ENCODE measurements at regions not wholly inside any gene's neighbourhood (a gene's known extent, or its start where the extent isn't known, plus 50 kb on each side); places are given as distances from the start of the nearest gene placed in this dataset.

- peaks cover 11% of the 10 kb centered on the region for H3K9me3 Mint-ChIP-seq
- H3K36me3 Mint-ChIP-seq (ENCODE audit: low read depth), result no peaks in the 10 kb centered on the region
- no peak overlapping the region for H3K4me3 Mint-ChIP-seq
- no peak for DNase-seq
- H3K27me3 Mint-ChIP-seq (ENCODE audit: insufficient read depth), result no peaks in the 10 kb centered on the region
- no peak overlapping the region for H3K27ac Mint-ChIP-seq
- H3K4me1 Mint-ChIP-seq (ENCODE audit: low read depth), result no peaks in the 10 kb centered on the region
- no peak for TF ChIP-seq CTCF (IDR thresholded peaks at IDR 0.05)
Measured at GRCh38 chr6:67277312-67277711, 1357.8 kb upstream of the ADGRB3 start.

- no peaks in the 10 kb centered on the region for H3K36me3 Mint-ChIP-seq (ENCODE audit: low read depth)
- H3K4me3 Mint-ChIP-seq, result no peak overlapping the region
- H3K4me1 Mint-ChIP-seq (ENCODE audit: low read depth), result no peaks in the 10 kb centered on the region
- peaks cover 38% of the 10 kb centered on the region for H3K9me3 Mint-ChIP-seq
- TF ChIP-seq CTCF (IDR thresholded peaks at IDR 0.05), result no peak
- no peak for DNase-seq
- H3K27me3 Mint-ChIP-seq (ENCODE audit: insufficient read depth), result no peaks in the 10 kb centered on the region
- H3K27ac Mint-ChIP-seq, result no peak overlapping the region
Measured at GRCh38 chr6:67265996-67266921, 1368.8 kb upstream of the ADGRB3 start.

GRCh38 chr6:67252663-67253062 lies 1382.4 kb upstream of the ADGRB3 start:
- no peak for DNase-seq
- no peak for TF ChIP-seq CTCF (IDR thresholded peaks at IDR 0.05)
- Mint-ChIP-seq H3K36me3 (ENCODE audit: low read depth) (no peaks in the 10 kb centered on the region), H3K4me1 (ENCODE audit: low read depth) (no peaks in the 10 kb centered on the region), H3K9me3 (peaks cover 29% of the 10 kb centered on the region), H3K27me3 (ENCODE audit: insufficient read depth) (no peaks in the 10 kb centered on the region), H3K4me3 (no peak overlapping the region), H3K27ac (no peak overlapping the region)

- Mint-ChIP-seq H3K4me1 (ENCODE audit: low read depth) (no peaks in the 10 kb centered on the region), H3K36me3 (ENCODE audit: low read depth) (no peaks in the 10 kb centered on the region), H3K27me3 (ENCODE audit: insufficient read depth) (no peaks in the 10 kb centered on the region), H3K9me3 (peaks cover 21% of the 10 kb centered on the region), H3K4me3 (no peak overlapping the region), H3K27ac (no peak overlapping the region)
- TF ChIP-seq CTCF (IDR thresholded peaks at IDR 0.05), result no peak
- DNase-seq, result no peak
Measured at GRCh38 chr6:67248077-67248476, 1387.0 kb upstream of the ADGRB3 start.

- Mint-ChIP-seq H3K9me3 (peaks cover 6% of the 10 kb centered on the region; the same call in 1 of the 2 replicates), H3K36me3 (ENCODE audit: low read depth) (no peaks in the 10 kb centered on the region), H3K27ac (no peak overlapping the region), H3K4me1 (ENCODE audit: low read depth) (no peaks in the 10 kb centered on the region), H3K27me3 (ENCODE audit: insufficient read depth) (no peaks in the 10 kb centered on the region; the same call in 1 of the 2 replicates), H3K4me3 (no peak overlapping the region)
- TF ChIP-seq CTCF (IDR thresholded peaks at IDR 0.05), result no peak
- DNase-seq, result no peak
Measured at GRCh38 chr6:67244037-67244436, 1391.0 kb upstream of the ADGRB3 start.
